ENCODE measurements at regions not wholly inside any gene's neighbourhood (a gene's known extent, or its start where the extent isn't known, plus 50 kb on each side); places are given as distances from the start of the nearest gene placed in this dataset.

- TF ChIP-seq CTCF (conservative IDR thresholded peaks at IDR 0.05; ENCODE audit: low read depth, low read length) (no peak), EZH2 (IDR thresholded peaks at IDR 0.05; ENCODE audit: low read length, unreplicated experiment) (no peak), EZH2phosphoT487 (IDR thresholded peaks at IDR 0.05; ENCODE audit: borderline replicate concordance, low read length) (no peak)
Observed at GRCh38 chr9:25519286-25519685, 159.0 kb downstream of the TUSC1 start.

Measured in PC-3 (cell line).